ENCODE measurements at regions not wholly inside any gene's neighbourhood (a gene's known extent, or its start where the extent isn't known, plus 50 kb on each side); places are given as distances from the start of the nearest gene placed in this dataset.
"Not testable (repeated sequence)": the region's sequence is repeated elsewhere in the genome, so short reads cannot be mapped to it uniquely, and the experiment has no call there.

GRCh38 chr5:123976379-123977033, 464.5 kb downstream of the CSNK1G3 start:
- TF ChIP-seq CTCF (IDR thresholded peaks at IDR 0.05; ENCODE audit: unreplicated experiment in 3 of 3) = no peak
- H3K4me3 Mint-ChIP-seq = no peak overlapping the region
- H3K27me3 Mint-ChIP-seq (ENCODE audit: low read depth) = no peaks in the 10 kb centered on the region
- H3K4me1 Mint-ChIP-seq = no peaks in the 10 kb centered on the region
- H3K9me3 Mint-ChIP-seq = peaks cover 22% of the 10 kb centered on the region
- H3K36me3 Mint-ChIP-seq (ENCODE audit: low read depth) = no peaks in the 10 kb centered on the region
- no peak overlapping the region for H3K27ac Mint-ChIP-seq

GRCh38 chr5:123975521-123975920, 463.5 kb downstream of the CSNK1G3 start:
- H3K4me3 Mint-ChIP-seq; H3K27ac Mint-ChIP-seq; H3K36me3 Mint-ChIP-seq (ENCODE audit: low read depth); H3K27me3 Mint-ChIP-seq (ENCODE audit: low read depth); H3K4me1 Mint-ChIP-seq: not testable (repeated sequence)
- H3K9me3 Mint-ChIP-seq = peaks cover 21% of the 10 kb centered on the region

DNA sequence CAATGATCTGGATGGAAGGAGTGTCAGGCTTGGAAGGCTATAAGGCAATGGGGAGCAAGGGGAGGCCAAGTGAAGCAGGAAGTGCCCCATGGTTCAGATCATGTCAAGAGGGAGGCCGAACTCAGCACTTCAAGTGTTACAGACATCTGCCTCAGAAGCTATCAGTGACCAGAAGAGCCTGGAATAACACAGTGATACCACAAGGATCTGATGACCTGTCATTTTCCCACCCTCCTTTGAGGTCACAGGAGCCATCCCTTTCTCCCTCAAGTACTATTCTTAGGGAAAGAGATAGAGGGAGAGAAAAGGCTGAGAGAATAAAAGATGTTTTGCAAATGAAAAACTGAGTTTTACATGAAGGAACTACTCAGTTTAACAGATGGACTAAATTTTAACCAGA, 454.8 kb downstream of the CSNK1G3 start:
- H3K4me1 Mint-ChIP-seq = peaks cover 13% of the 10 kb centered on the region
- no peak for TF ChIP-seq CTCF (IDR thresholded peaks at IDR 0.05; ENCODE audit: unreplicated experiment in 3 of 3)
- peaks cover 7% of the 10 kb centered on the region for H3K27me3 Mint-ChIP-seq (ENCODE audit: low read depth)
- peaks cover 11% of the 10 kb centered on the region for H3K9me3 Mint-ChIP-seq
- H3K4me3 Mint-ChIP-seq = no peak overlapping the region
- H3K36me3 Mint-ChIP-seq (ENCODE audit: low read depth) = no peaks in the 10 kb centered on the region
- no peak overlapping the region for H3K27ac Mint-ChIP-seq

DNA sequence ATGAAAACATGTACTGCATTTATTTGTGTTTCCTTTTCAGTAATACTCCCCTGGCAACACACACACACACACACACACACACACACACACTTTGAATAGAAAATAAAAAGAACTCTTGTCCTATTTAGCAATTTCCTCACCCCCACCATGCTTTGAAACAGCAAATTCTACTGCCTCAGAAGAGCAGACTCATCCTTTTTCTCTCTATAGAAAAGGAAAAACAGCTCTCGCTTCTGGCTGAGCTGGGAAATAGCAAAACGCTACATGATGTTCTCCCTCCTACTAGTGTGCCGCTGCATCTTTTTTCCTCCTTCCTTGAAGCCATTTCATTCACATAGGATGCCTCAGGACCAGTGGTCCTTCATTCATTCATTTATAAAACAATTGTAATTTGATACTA, 453.6 kb downstream of the CSNK1G3 start:
- no peak overlapping the region for H3K4me3 Mint-ChIP-seq
- peaks cover 15% of the 10 kb centered on the region for H3K9me3 Mint-ChIP-seq
- peaks cover 13% of the 10 kb centered on the region for H3K4me1 Mint-ChIP-seq
- H3K27me3 Mint-ChIP-seq (ENCODE audit: low read depth) = peaks cover 7% of the 10 kb centered on the region
- H3K27ac Mint-ChIP-seq = peak overlapping the region in 1 of 3 experiments; percentile 12
- H3K36me3 Mint-ChIP-seq (ENCODE audit: low read depth) = no peaks in the 10 kb centered on the region
- no peak for TF ChIP-seq CTCF (IDR thresholded peaks at IDR 0.05; ENCODE audit: unreplicated experiment in 3 of 3)

- peaks cover 13% of the 10 kb centered on the region for H3K4me1 Mint-ChIP-seq
- no peak overlapping the region for H3K4me3 Mint-ChIP-seq
- H3K27ac Mint-ChIP-seq = no peak overlapping the region
- no peak for TF ChIP-seq CTCF (IDR thresholded peaks at IDR 0.05; ENCODE audit: unreplicated experiment in 3 of 3)
- no peaks in the 10 kb centered on the region for H3K36me3 Mint-ChIP-seq (ENCODE audit: low read depth)
- peaks cover 7% of the 10 kb centered on the region for H3K27me3 Mint-ChIP-seq (ENCODE audit: low read depth)
- peaks cover 18% of the 10 kb centered on the region for H3K9me3 Mint-ChIP-seq
These were observed 452.9 kb downstream of the CSNK1G3 start for GRCh38 chr5:123964884-123965283.

GRCh38 chr5:123960526-123960925, 448.5 kb downstream of the CSNK1G3 start:
- H3K27ac Mint-ChIP-seq = no peak overlapping the region
- H3K4me1 Mint-ChIP-seq = peaks cover 8% of the 10 kb centered on the region
- no peaks in the 10 kb centered on the region for H3K36me3 Mint-ChIP-seq (ENCODE audit: low read depth)
- TF ChIP-seq CTCF (IDR thresholded peaks at IDR 0.05; ENCODE audit: unreplicated experiment in 3 of 3) = no peak
- H3K9me3 Mint-ChIP-seq = peaks cover 34% of the 10 kb centered on the region
- no peaks in the 10 kb centered on the region for H3K27me3 Mint-ChIP-seq (ENCODE audit: low read depth)
- H3K4me3 Mint-ChIP-seq = no peak overlapping the region

Measured in nephron (organoid).